GM23248 (cell line): ENCODE measurements at regions not wholly inside any gene's neighbourhood (a gene's known extent, or its start where the extent isn't known, plus 50 kb on each side); places are given as distances from the start of the nearest gene placed in this dataset.
A peak's percentile ranks its signal among the peaks of the same experiment; 100 is the strongest.

Source experiments
- DNase-seq: peaks from one replicate; pipeline ENCODE4 v3.0.0-alpha.2; 2015
- H2AFZ ChIP-seq: fragments of 200-600 bp; sonication (generic); 2 replicates; pipeline ENCODE4 v1.6.1; 2016; ENCODE audit warnings: antibody characterized with exemption
- H3F3A ChIP-seq: fragments of 200-600 bp; sonication (generic); 2 replicates; pipeline ENCODE4 v1.6.1; 2016; ENCODE audit warnings: mild to moderate bottlenecking, antibody characterized with exemption, mixed run types; ENCODE audit not compliant: insufficient read depth
- H3K27ac ChIP-seq: fragments of 200-600 bp; sonication (generic); 2 replicates; pipeline ENCODE4 v1.5.1; 2016; ENCODE audit warnings: mild to moderate bottlenecking
- H3K27me3 ChIP-seq: fragments of 200-600 bp; sonication (generic); replicated peaks from 2 replicates; pipeline ENCODE4 v1.6.1; 2016; ENCODE audit warnings: mild to moderate bottlenecking; ENCODE audit not compliant: insufficient read depth
- H3K36me3 ChIP-seq: fragments of 200-600 bp; sonication (generic); 2 replicates; pipeline ENCODE4 v1.6.1; 2016; ENCODE audit warnings: low read depth, mild to moderate bottlenecking
- H3K4me1 ChIP-seq: fragments of 200-600 bp; sonication (generic); 2 replicates; pipeline ENCODE4 v1.6.1; 2016; ENCODE audit warnings: mild to moderate bottlenecking; ENCODE audit not compliant: insufficient read depth
- H3K4me2 ChIP-seq: fragments of 200-600 bp; sonication (generic); one replicate; pipeline ENCODE4 v1.6.1; 2016; ENCODE audit warnings: mild to moderate bottlenecking; ENCODE audit not compliant: unreplicated experiment
- H3K4me3 ChIP-seq: fragments of 200-600 bp; sonication (generic); 2 replicates; pipeline ENCODE4 v1.5.1; 2016; ENCODE audit warnings: mild to moderate bottlenecking
- H3K79me2 ChIP-seq: fragments of 200-600 bp; sonication (generic); 2 replicates; pipeline ENCODE4 v1.6.1; 2016; ENCODE audit warnings: mild to moderate bottlenecking; ENCODE audit not compliant: insufficient read depth
- H3K9ac ChIP-seq: fragments of 200-600 bp; sonication (generic); 2 replicates; pipeline ENCODE4 v1.6.1; 2016; ENCODE audit warnings: mild to moderate bottlenecking
- H3K9me2 ChIP-seq: fragments of 200-600 bp; sonication (generic); 2 replicates; pipeline ENCODE4 v1.6.1; 2016; ENCODE audit warnings: mixed run types, mild to moderate bottlenecking, moderate library complexity; ENCODE audit not compliant: insufficient read depth
- H3K9me3 ChIP-seq: fragments of 200-600 bp; sonication (generic); one replicate; pipeline ENCODE4 v1.6.1; 2017; ENCODE audit warnings: low read depth
- H4K20me1 ChIP-seq: fragments of 200-600 bp; sonication (generic); 2 replicates; pipeline ENCODE4 v1.6.0; 2016; ENCODE audit not compliant: insufficient read depth
- EZH2 ChIP-seq: fragments of 200-600 bp; sonication (generic); IDR thresholded peaks from 2 replicates; pipeline ENCODE4 v1.6.1; 2018; ENCODE audit warnings: antibody characterized with exemption, mild to moderate bottlenecking; ENCODE audit not compliant: insufficient read depth, poor library complexity, severe bottlenecking
- EZH2phosphoT487 ChIP-seq: fragments of 200-600 bp; sonication (generic); IDR thresholded peaks from 2 replicates; pipeline ENCODE4 v1.6.1; 2018; ENCODE audit warnings: antibody characterized with exemption, moderate library complexity, mild to moderate bottlenecking, low read depth; ENCODE audit not compliant: insufficient read depth
- WGBS, 2 experiments: methylation state at CpG; one replicate each; pipeline ENCODE4 v1.1.6; 2015 to 2017; ENCODE audit warnings: low lambda C conversion rate in 2 of 2, low coverage in 1 of 2; ENCODE audit errors: missing lambda C conversion rate in 2 of 2; 5-methylcytosine and 5-hydroxymethylcytosine counted together
- in situ Hi-C: fragments of 300-500 bp; cut with MboI; formaldehyde crosslinking; loops from 2 replicates; pipeline ENCODE4 v1.15.0; 2020

DNA sequence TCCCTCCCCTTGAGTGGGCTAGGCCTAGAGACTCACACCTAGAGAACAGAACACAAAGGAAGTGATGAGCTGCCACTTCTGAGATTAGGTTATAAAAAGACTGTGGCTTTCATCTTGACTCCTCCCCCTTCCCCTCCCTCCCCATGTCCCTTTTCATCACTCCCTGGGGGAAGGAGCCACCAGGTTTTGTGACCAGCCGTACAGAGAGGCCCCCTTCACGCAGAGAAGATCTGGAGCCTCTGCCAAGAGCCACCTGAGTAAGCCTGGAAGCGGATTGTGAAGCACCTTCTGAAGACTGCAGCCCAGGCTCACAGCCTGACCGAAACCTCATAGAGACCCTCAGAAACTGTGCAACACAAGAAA lies 118.4 kb upstream of the NXT1 start:
- Histone ChIP-seq H3K4me3 (no peak overlapping the region), H3K4me2 (no peak overlapping the region), H3K79me2 (no peaks in the 10 kb centered on the region), H3K9me2 (no peaks in the 10 kb centered on the region), H3F3A (peaks cover 44% of the 10 kb centered on the region), H3K4me1 (peaks cover 34% of the 10 kb centered on the region), H3K9ac (no peak overlapping the region), H3K36me3 (no peaks in the 10 kb centered on the region), H3K27me3 (no peaks in the 10 kb centered on the region), H3K9me3 (no peaks in the 10 kb centered on the region), H4K20me1 (no peaks in the 10 kb centered on the region), H3K27ac (no peak overlapping the region), H2AFZ (no peak overlapping the region)
- in situ Hi-C loops, result loop anchor here (25.0 kb wide), 1 partner anchor 170 kb away; no protein-coding TSS in a partner anchor
- 94% methylated on average over 4 of the region's 4 CpGs for WGBS, 2 experiments
- TF ChIP-seq EZH2phosphoT487 (no peak), EZH2 (no peak)
- no peak for DNase-seq

GRCh38 chr20:23231561-23232218 lies 118.9 kb upstream of the NXT1 start:
- Histone ChIP-seq H2AFZ (no peak overlapping the region), H3K4me1 (peaks cover 38% of the 10 kb centered on the region), H3K9ac (0 out of 2 replicates have a peak overlapping the region, but pooled peaks have one; percentile 10)

DNA sequence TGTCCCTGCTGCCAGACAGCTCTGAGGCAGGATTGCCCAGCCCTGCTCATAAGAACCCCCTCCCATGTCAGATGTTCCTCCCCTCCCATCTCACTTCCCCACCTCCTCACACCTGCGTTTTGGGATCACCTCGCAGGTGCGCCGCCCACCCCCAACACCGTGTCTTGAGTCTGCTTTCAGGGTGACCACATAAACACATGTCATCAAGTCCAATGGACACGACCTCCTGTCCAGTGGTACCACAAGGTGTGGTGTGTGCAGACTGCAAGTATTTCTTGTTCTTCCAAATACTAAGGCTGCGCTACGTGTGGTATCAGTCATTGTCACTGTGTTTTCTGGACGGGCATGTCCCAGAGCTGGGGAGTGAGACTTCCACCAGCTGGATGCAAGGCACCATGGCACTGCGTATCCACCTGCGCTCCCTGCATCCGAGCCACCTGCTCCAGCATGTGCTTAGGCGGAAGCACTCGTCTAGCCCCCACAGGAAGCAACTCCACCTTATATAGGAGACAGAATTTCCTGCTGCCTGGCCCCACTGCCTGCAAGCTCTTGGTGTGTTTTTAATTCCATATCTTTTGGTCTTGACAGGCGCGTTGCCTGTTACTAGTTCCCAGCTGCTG lies 119.7 kb upstream of the NXT1 start:
- no peaks in the 10 kb centered on the region for H3K27me3 ChIP-seq
- no peak for DNase-seq
- H3K9me3 ChIP-seq, result no peaks in the 10 kb centered on the region
- H3K9me2 ChIP-seq, result no peaks in the 10 kb centered on the region
- H2AFZ ChIP-seq, result no peak overlapping the region
- H3K79me2 ChIP-seq, result no peaks in the 10 kb centered on the region
- TF ChIP-seq EZH2 (no peak), EZH2phosphoT487 (no peak)
- H3K4me2 ChIP-seq, result no peak overlapping the region
- H3K4me3 ChIP-seq, result no peak overlapping the region
- WGBS, 2 experiments, result 90 to 91% methylated on average over 16 of the region's 16 CpGs
- peaks cover 47% of the 10 kb centered on the region for H3K4me1 ChIP-seq
- H4K20me1 ChIP-seq, result no peaks in the 10 kb centered on the region
- in situ Hi-C loops, result loop anchor here (25.0 kb wide), 1 partner anchor 169 kb away; no protein-coding TSS in a partner anchor
- H3K9ac ChIP-seq, result no peak overlapping the region
- peaks cover 49% of the 10 kb centered on the region for H3F3A ChIP-seq
- H3K36me3 ChIP-seq, result no peaks in the 10 kb centered on the region
- no peak overlapping the region for H3K27ac ChIP-seq

More at GRCh38 chr20:23231561-23232218, 118.9 kb upstream of the NXT1 start:
- Histone ChIP-seq H3K4me2 (peak overlapping the region; percentile 1), H3K9me2 (no peaks in the 10 kb centered on the region), H3K27me3 (no peaks in the 10 kb centered on the region), H3K27ac (peak overlapping the region; percentile 46), H3K36me3 (no peaks in the 10 kb centered on the region), H4K20me1 (no peaks in the 10 kb centered on the region), H3K4me3 (no peak overlapping the region), H3K9me3 (no peaks in the 10 kb centered on the region), H3F3A (peaks cover 44% of the 10 kb centered on the region), H3K79me2 (no peaks in the 10 kb centered on the region)
- peak; percentile 72 for DNase-seq
- in situ Hi-C loops, result loop anchor here (25.0 kb wide), 1 partner anchor 169 kb away; no protein-coding TSS in a partner anchor
- 60 to 61% methylated on average over 6 of the region's 6 CpGs for WGBS, 2 experiments
- TF ChIP-seq EZH2phosphoT487, result no peak
- TF ChIP-seq EZH2, result no peak

DNA sequence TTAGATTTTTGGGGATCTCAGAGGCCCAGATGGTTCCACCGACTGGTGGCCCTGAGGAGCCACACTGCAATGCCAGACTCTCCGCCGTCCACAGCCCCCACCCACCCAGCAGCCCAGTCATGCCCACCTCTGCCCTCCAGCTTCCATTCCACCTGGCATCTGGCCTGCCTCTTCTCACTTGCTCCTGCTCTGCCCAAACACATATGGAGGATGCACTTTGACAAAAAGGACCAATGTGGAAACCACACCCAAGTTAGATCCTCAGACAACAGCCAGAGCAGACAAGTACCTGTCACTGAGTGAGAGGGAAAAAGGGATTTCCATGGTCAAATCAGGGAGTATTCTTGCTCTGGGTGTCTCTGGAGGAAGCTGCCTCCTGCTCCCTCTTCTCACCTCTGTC lies 120.6 kb upstream of the NXT1 start:
- no peak for TF ChIP-seq EZH2phosphoT487
- no peak for TF ChIP-seq EZH2
- Histone ChIP-seq H3K27me3 (no peaks in the 10 kb centered on the region), H3K27ac (no peak overlapping the region), H3K4me1 (peaks cover 55% of the 10 kb centered on the region), H3K36me3 (no peaks in the 10 kb centered on the region), H4K20me1 (no peaks in the 10 kb centered on the region), H3K9ac (no peak overlapping the region), H3F3A (peaks cover 45% of the 10 kb centered on the region), H3K9me2 (no peaks in the 10 kb centered on the region), H3K79me2 (no peaks in the 10 kb centered on the region), H3K4me3 (no peak overlapping the region), H3K9me3 (no peaks in the 10 kb centered on the region), H2AFZ (no peak overlapping the region), H3K4me2 (no peak overlapping the region)
- WGBS, 2 experiments, result 93 to 96% methylated on average over 3 of the region's 3 CpGs
- no peak for DNase-seq
- in situ Hi-C loops, result loop anchor here (25.0 kb wide), 1 partner anchor 168 kb away; no protein-coding TSS in a partner anchor
